K562 (cell line): ENCODE measurements at regions not wholly inside any gene's neighbourhood (a gene's known extent, or its start where the extent isn't known, plus 50 kb on each side); places are given as distances from the start of the nearest gene placed in this dataset.

ENCODE experiments used
- CBFA2T2 ChIP-seq: fragments of 450-650 bp; conservative IDR thresholded peaks from 2 replicates; pipeline ENCODE4 v1.6.1; 2017; ENCODE audit warnings: mild to moderate bottlenecking
- CBX2 ChIP-seq: fragments of 200-600 bp; sonication (generic); IDR thresholded peaks from one replicate; pipeline ENCODE4 v1.6.1; 2012; ENCODE audit warnings: mild to moderate bottlenecking, low read length, inconsistent platforms; ENCODE audit not compliant: insufficient read depth, poor library complexity, severe bottlenecking
- CXXC5 ChIP-seq: fragments of 250-450 bp; sonication (Bioruptor Pico); IDR thresholded peaks from 2 replicates; pipeline ENCODE4 v1.8.0; 2022; ENCODE audit warnings: inconsistent platforms, mild to moderate bottlenecking, moderate library complexity
- E2F8 ChIP-seq: fragments of 450-650 bp; IDR thresholded peaks from 2 replicates; pipeline ENCODE4 v1.7.1; 2018; ENCODE audit warnings: mild to moderate bottlenecking, low read depth; ENCODE audit not compliant: partially characterized antibody
- MTA2 ChIP-seq: fragments of 450-650 bp; IDR thresholded peaks from 2 replicates; pipeline ENCODE4 v1.6.1; 2016; ENCODE audit warnings: low read depth
- RBM25 ChIP-seq: fragments of 200-400 bp; formaldehyde crosslinking; IDR thresholded peaks from 2 replicates; pipeline ENCODE4 v1.6.1; 2018; ENCODE audit warnings: low read length, low read depth, moderate library complexity; ENCODE audit not compliant: severe bottlenecking
- RREB1 ChIP-seq: fragments of 250-450 bp; sonication (Bioruptor Pico); IDR thresholded peaks from 2 replicates; pipeline ENCODE4 v1.4.0; 2020
- SMARCA5 ChIP-seq: fragments of 450-650 bp; IDR thresholded peaks from 2 replicates; pipeline ENCODE4 v1.6.1; 2016
- TRIM28 ChIP-seq: fragments of 450-650 bp; IDR thresholded peaks from 2 replicates; pipeline ENCODE4 v1.6.1; 2017
- TF ChIP-seq, protein P1 (sequence below): sonication (generic); formaldehyde crosslinking; IDR thresholded peaks from 2 replicates; pipeline ENCODE4 v1.8.0; 2022; ENCODE audit warnings: mild to moderate bottlenecking, missing genetic modification reagents
- TF ChIP-seq, protein P2 (sequence below): fragments of 250-450 bp; sonication (Bioruptor Pico); IDR thresholded peaks from 2 replicates; pipeline ENCODE4 v1.4.0; 2020; ENCODE audit warnings: mild to moderate bottlenecking, moderate library complexity, borderline replicate concordance

DNA sequence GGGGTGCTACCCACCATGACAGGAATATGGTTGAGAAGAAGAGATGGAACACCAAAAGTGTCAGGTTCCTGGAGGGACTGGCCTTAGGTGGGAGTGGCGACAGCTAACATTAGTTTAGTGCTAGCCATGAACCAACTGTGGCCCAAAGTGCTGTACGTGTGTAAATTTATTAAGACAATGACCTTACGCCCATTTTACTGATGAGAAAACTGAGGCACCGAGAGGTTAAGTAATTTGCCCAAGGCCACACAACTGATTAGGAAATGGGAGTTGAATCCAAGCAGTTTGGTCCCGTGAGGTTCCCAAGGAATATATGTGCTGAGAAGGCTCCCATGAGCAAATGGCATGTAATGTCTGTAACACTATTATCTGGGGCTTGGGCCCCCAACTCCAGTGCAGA lies 109.5 kb upstream of the SLC1A4 start (continued):
- TF ChIP-seq CXXC5 (CRISPR knock-in tag) (no peak), MTA2 (no peak), E2F8 (no peak), SMARCA5 (0 out of 2 replicates have a peak, but pooled peaks have one; percentile 19), CBFA2T2 (no peak), CBX2 (no peak), TRIM28 (no peak), RBM25 (peak; percentile 88), RREB1 (CRISPR knock-in tag) (no peak)
- TF ChIP-seq, protein P1, sequence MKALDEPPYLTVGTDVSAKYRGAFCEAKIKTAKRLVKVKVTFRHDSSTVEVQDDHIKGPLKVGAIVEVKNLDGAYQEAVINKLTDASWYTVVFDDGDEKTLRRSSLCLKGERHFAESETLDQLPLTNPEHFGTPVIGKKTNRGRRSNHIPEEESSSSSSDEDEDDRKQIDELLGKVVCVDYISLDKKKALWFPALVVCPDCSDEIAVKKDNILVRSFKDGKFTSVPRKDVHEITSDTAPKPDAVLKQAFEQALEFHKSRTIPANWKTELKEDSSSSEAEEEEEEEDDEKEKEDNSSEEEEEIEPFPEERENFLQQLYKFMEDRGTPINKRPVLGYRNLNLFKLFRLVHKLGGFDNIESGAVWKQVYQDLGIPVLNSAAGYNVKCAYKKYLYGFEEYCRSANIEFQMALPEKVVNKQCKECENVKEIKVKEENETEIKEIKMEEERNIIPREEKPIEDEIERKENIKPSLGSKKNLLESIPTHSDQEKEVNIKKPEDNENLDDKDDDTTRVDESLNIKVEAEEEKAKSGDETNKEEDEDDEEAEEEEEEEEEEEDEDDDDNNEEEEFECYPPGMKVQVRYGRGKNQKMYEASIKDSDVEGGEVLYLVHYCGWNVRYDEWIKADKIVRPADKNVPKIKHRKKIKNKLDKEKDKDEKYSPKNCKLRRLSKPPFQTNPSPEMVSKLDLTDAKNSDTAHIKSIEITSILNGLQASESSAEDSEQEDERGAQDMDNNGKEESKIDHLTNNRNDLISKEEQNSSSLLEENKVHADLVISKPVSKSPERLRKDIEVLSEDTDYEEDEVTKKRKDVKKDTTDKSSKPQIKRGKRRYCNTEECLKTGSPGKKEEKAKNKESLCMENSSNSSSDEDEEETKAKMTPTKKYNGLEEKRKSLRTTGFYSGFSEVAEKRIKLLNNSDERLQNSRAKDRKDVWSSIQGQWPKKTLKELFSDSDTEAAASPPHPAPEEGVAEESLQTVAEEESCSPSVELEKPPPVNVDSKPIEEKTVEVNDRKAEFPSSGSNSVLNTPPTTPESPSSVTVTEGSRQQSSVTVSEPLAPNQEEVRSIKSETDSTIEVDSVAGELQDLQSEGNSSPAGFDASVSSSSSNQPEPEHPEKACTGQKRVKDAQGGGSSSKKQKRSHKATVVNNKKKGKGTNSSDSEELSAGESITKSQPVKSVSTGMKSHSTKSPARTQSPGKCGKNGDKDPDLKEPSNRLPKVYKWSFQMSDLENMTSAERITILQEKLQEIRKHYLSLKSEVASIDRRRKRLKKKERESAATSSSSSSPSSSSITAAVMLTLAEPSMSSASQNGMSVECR: no peak
- TF ChIP-seq, protein P2, sequence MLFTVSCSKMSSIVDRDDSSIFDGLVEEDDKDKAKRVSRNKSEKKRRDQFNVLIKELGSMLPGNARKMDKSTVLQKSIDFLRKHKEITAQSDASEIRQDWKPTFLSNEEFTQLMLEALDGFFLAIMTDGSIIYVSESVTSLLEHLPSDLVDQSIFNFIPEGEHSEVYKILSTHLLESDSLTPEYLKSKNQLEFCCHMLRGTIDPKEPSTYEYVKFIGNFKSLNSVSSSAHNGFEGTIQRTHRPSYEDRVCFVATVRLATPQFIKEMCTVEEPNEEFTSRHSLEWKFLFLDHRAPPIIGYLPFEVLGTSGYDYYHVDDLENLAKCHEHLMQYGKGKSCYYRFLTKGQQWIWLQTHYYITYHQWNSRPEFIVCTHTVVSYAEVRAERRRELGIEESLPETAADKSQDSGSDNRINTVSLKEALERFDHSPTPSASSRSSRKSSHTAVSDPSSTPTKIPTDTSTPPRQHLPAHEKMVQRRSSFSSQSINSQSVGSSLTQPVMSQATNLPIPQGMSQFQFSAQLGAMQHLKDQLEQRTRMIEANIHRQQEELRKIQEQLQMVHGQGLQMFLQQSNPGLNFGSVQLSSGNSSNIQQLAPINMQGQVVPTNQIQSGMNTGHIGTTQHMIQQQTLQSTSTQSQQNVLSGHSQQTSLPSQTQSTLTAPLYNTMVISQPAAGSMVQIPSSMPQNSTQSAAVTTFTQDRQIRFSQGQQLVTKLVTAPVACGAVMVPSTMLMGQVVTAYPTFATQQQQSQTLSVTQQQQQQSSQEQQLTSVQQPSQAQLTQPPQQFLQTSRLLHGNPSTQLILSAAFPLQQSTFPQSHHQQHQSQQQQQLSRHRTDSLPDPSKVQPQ: no peak
